BJ (cell line): ENCODE measurements at regions not wholly inside any gene's neighbourhood (a gene's known extent, or its start where the extent isn't known, plus 50 kb on each side); places are given as distances from the start of the nearest gene placed in this dataset.

Experiments
- CTCF ChIA-PET: fragments of 350-600 bp; formaldehyde crosslinking; extraction: SDS; loops from one replicate; lab custom pipeline; 2021; ENCODE audit warnings: antibody characterized with exemption, inconsistent platforms; lab: Yijun Ruan, JAX
- POLR2A ChIA-PET: fragments of 300-600 bp; sonication (Branson Sonifier 250); formaldehyde crosslinking; extraction: SDS; loops from one replicate; lab custom pipeline; 2021; ENCODE audit warnings: antibody characterized with exemption; lab: Charles Lee
- DNase-seq: peaks from one replicate; pipeline ENCODE4 v3.0.0-alpha.2; 2011; ENCODE audit warnings: low read depth
- H3K27me3 ChIP-seq: 2 replicates; pipeline ENCODE4 v1.6.0; 2011; ENCODE audit warnings: low read length; ENCODE audit not compliant: control insufficient read depth, insufficient read depth
- H3K36me3 ChIP-seq: 2 replicates; pipeline ENCODE4 v1.5.1; 2011; ENCODE audit warnings: low read length; ENCODE audit not compliant: control insufficient read depth, insufficient read depth
- H3K4me3 ChIP-seq: 2 replicates; pipeline ENCODE4 v1.5.1; 2011; ENCODE audit warnings: low read depth, mild to moderate bottlenecking, control low read depth, low read length
- TF ChIP-seq, protein P1 (sequence below): IDR thresholded peaks from 2 replicates; pipeline ENCODE4 v1.5.1; 2011; ENCODE audit warnings: low read depth, mild to moderate bottlenecking, control low read depth, inconsistent platforms, low read length, moderate library complexity; ENCODE audit not compliant: insufficient read depth

DNA sequence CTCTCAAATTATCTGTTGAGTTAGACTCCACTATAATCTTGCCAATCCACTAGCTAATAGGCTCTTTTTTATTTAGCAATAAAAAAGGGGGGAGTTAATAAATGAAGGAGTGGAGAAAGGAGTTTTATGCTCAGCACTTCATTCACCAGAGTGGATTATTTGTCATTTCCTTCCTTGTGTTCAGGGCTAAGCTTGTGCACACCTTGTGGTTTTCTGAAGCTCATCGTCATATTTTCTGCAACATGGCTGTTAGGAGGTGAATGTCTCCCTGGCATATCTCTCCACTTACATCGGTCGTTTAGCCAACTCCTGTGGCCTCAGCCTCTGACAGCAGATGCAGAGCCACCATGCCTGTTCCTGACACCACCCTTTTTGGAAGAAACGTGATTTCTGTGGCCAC lies 83.9 kb upstream of the MTNR1B start:
- TF ChIP-seq, protein P1, sequence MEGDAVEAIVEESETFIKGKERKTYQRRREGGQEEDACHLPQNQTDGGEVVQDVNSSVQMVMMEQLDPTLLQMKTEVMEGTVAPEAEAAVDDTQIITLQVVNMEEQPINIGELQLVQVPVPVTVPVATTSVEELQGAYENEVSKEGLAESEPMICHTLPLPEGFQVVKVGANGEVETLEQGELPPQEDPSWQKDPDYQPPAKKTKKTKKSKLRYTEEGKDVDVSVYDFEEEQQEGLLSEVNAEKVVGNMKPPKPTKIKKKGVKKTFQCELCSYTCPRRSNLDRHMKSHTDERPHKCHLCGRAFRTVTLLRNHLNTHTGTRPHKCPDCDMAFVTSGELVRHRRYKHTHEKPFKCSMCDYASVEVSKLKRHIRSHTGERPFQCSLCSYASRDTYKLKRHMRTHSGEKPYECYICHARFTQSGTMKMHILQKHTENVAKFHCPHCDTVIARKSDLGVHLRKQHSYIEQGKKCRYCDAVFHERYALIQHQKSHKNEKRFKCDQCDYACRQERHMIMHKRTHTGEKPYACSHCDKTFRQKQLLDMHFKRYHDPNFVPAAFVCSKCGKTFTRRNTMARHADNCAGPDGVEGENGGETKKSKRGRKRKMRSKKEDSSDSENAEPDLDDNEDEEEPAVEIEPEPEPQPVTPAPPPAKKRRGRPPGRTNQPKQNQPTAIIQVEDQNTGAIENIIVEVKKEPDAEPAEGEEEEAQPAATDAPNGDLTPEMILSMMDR = no peak
- CTCF ChIA-PET = interaction anchor here (0.6 to 1.9 kb wide), 11 partner anchors 8 to 818 kb away, joined by 3 to 8 read pairs (median 4); no protein-coding TSS in a partner anchor
- no peak overlapping the region for H3K4me3 ChIP-seq
- no peaks in the 10 kb centered on the region for H3K36me3 ChIP-seq
- POLR2A ChIA-PET = no interaction called here
- no peaks in the 10 kb centered on the region for H3K27me3 ChIP-seq
- no peak for DNase-seq

DNA sequence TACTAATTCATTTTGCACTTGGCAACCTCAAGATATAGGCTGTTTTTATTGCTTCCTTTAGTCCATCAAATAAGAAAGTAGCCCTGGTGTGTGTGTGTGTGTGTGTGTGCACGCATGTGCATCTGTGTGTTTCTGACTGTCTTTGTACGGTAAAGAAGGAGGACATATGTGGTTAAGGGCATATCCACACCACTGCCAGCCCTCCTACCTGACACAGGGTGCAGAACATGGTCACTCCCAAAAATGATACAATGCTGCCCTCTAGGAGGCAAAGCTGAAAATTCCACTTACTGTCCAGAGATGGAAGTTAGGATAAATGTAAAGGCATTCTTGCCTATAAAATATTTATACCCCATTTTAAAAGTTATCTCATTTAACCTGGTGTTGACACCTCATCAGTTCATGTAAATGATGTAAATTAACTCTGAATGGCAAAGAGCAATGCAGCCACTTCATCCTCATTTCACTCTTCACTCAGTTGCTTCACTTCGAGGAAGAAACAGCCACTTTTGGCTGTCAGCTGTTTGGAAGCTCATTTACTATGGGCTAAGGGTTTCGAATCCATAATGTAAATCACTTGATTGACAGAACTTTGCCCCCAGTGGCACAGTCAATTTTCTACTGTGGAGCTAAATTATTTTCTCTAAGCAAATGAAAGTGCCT lies 83.1 kb upstream of the MTNR1B start:
- CTCF ChIA-PET = interaction anchor here (0.6 to 1.9 kb wide), 16 partner anchors 9 to 991 kb away, joined by 3 to 8 read pairs (median 3); no protein-coding TSS in a partner anchor
- DNase-seq = no peak
- POLR2A ChIA-PET = interaction anchor here (0.6 kb wide), 1 partner anchor 1218 kb away, joined by 3 read pairs; no protein-coding TSS in a partner anchor
- Histone ChIP-seq H3K27me3 (no peaks in the 10 kb centered on the region), H3K4me3 (no peak overlapping the region), H3K36me3 (no peaks in the 10 kb centered on the region)
- TF ChIP-seq, protein P1 = peak; percentile 61

DNA sequence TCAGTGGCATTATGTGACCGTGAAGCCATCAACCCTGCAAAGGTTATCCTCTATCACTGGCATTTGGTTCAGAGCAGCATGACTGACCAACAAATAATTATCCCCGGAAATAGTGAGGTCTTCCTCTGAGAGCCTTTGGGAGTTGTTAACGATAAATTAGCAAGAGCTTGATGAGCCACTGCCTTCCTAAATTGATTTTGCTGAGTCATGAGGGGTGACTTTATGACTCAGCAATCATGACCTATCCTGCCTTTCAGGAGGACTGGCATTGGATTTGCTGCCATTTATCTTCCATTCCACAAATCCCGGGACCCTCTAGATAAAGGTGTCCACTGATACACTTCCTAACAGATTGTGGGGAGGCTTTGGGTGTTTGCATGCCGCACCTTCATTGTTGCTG lies 80.8 kb upstream of the MTNR1B start:
- Histone ChIP-seq H3K4me3 (no peak overlapping the region), H3K36me3 (no peaks in the 10 kb centered on the region), H3K27me3 (no peaks in the 10 kb centered on the region)
- ChIA-PET CTCF (no interaction called here), POLR2A (no interaction called here)
- DNase-seq = no peak
- TF ChIP-seq, protein P1 = no peak

DNA sequence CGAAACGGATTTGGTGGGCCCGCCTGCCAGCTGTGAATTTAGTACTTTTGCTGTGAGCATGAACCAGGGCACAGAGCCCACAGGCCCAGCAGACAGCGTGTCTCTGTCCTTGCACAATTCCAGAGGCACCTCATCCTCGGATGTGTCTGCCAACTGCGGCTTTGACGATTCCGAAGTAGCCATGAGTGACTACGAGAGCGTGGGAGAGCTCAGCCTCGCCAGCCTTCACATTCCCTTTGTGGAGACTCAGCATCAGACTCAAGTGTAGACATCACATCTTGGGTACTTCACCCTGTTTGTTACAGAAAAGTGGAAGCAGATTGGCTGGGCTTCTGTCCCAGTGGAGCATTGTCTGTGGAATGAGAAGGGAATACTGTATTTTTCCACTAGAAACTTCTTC lies 78.6 kb upstream of the MTNR1B start:
- POLR2A ChIA-PET = no interaction called here
- DNase-seq = no peak
- Histone ChIP-seq H3K27me3 (no peaks in the 10 kb centered on the region), H3K36me3 (no peaks in the 10 kb centered on the region), H3K4me3 (no peak overlapping the region)
- CTCF ChIA-PET = no interaction called here
- TF ChIP-seq, protein P1 = no peak

DNA sequence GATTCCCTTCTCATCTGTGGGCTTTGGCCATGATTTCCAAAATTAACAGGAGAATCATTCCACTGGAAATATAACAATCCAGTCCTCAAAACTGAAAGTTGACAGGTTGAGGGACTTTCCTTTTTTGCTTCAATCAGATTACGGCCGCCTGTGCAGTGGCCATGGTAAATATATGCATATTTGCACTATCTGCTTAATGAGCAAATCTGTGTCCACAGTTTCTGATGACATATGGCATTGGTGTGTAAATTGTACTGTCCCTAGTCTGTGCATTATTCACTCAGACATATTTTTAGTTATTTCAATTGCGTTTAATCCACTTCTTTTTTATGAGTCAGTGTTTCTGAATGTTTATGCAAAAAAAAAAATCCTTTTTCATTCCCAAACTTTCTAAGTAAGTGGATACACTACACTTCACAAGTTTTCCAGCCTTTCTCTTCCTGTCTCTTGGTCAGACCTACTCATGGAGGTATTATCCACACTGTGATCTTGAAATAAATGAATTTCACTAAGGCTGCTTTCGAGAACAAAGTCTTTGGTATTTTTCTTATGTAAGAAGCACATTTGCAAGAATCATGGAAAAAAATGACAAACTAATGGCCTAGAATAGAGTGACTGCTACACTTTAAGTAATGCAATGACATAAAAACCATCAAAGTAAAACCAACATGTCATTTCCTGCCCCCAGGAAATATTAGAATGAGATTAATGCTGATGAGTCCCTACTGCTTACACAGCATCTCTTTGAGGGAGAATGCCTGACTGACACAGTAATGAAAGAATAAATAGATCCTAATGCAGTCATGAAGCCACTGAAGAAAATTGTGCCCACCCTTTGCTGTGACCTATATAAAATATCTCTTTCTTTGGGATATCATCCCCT lies 76.4 kb upstream of the MTNR1B start:
- Histone ChIP-seq H3K36me3 (no peaks in the 10 kb centered on the region), H3K4me3 (no peak overlapping the region), H3K27me3 (no peaks in the 10 kb centered on the region)
- POLR2A ChIA-PET = no interaction called here
- CTCF ChIA-PET = no interaction called here
- DNase-seq = no peak
- TF ChIP-seq, protein P1 = no peak
